ENCODE measurements at regions not wholly inside any gene's neighbourhood (a gene's known extent, or its start where the extent isn't known, plus 50 kb on each side); places are given as distances from the start of the nearest gene placed in this dataset.

DNA sequence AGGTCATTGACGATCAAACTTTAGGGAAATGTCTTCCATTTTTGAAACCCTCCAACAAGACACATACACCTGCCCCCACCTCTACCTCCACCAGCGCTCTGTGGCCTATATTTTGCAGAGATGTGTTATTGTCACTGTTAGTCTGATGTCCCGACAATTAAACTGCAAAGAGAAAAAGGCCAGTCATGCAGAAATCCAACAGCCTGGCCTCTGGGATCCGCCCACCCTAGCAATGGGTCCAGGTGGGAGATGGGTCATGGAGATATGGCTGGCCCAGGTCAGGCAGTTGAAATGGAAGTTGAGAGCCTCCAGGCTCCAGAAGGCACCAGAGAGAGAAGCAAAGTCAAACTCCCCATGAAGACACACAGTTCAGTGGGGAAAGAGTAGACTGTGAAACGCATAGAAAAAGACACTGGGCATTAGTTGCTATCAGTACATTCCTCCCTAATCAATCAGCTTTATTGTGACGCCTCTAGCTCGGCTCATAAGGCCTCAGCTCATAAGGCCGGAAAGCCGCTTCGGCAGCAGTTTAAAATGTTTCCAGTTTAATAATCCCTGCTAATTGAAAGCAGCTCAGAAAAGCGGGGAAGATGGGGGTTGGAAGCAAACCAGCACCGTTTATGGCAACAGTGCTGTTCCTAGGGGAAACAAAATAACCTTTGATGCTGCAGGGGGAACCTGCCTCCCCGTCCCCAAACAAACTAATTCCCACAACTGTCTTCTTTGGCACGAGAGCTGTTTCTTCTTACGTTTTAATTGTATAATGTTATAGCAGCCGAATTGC lies 239.7 kb upstream of the ZNF507 start:
- no peak for DNase-seq (ENCODE audit: low read depth)

- no peak for DNase-seq (ENCODE audit: low read depth)
Measured at GRCh38 chr19:32122258-32122657, 223.2 kb upstream of the ZNF507 start.

- no peak for DNase-seq (ENCODE audit: low read depth)
Measured at GRCh38 chr19:32123355-32123940, 222.0 kb upstream of the ZNF507 start.

DNA sequence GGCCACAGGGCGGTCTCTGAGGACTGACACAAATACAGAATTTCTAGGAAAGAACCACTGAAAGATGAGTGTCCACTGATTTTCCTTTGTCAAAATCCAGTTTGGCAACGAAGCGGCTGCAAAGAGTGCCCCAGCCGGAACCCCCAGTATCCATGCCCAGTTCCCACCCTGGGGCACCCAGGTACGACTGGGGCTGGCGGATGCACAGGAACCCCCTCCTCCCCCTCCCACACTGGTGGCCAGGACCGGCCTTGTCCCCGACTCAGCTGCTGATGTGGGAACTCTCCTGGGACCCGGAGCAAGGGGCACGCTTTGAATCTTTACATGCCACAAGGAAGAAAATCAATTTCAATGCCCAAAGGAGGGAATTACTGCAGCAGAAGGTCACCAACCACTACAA lies 220.8 kb upstream of the ZNF507 start:
- no peak for DNase-seq (ENCODE audit: low read depth)

- DNase-seq (ENCODE audit: low read depth) = no peak
Measured at GRCh38 chr19:32129141-32129540, 216.3 kb upstream of the ZNF507 start.

DNA sequence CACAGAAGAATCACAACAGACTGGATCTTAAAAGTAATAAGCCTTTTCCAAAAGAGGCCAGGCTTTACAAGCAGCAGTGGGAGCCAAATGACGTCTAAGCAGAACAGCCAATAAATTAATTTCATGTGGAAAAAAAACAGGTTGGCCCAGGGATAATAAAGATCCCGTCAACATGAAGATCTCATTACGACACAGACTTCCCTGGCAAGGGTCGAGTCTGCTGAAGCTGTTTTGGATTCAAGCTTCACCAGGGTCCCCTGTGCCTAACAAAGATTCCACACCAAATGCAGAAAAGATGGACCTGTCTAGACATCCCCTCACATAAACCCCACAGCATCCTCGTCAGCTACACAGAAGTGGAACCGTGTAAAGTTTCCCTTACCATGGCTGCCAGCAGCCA lies 215.1 kb upstream of the ZNF507 start:
- no peak for DNase-seq (ENCODE audit: low read depth)

DNA sequence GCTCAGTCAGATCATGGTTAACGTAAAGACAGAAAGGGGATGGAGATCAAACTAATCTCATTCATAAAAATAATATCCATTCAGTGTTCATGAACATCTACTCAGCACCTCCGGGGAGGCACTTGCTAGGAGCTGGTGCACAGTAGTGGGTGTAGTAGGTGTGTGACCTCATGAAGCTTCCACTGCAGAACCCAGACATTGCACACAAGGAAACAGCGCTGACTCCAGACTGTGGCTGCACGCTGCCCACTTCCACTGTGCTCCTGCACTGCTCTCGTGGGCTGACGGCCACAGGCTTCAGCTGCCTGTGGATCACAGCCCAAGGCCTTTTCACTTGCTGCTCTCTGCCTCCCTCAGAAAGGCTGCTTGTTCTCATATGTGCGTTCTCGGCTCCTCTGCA lies 214.4 kb upstream of the ZNF507 start:
- DNase-seq (ENCODE audit: low read depth) = no peak

- DNase-seq (ENCODE audit: low read depth) = no peak
Measured at GRCh38 chr19:32138416-32138815, 207.0 kb upstream of the ZNF507 start.

DNA sequence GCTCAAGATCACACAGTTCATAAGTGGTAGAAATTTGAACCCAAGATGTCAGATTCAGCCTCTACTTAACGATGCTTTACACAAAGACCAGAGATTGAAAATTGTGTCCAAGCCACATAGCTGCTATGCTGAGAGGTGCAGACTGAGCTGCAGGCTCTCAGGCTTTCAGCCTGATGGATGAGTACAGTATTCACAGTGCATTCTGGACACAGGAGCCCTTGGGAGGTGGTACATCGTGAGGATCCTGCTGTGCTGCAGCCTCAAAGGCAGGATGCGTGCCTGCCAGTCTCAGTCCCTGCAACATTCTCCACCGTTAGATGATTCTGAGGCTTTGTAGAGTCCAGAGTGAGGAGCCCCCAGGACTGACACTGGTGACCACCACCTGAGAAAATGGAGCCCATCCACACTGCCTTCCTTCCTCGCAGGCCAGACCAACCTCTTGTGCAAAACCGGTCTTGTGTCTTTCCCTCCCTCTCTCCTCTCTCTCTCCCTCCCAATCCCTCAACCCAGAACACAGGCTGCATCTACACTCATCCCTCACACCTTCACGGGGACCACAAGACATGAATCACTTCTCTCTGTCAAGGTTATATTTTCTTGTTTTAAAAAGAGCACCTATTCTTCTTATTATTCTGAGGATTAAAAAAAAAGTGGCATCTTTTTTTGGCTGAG lies 203.4 kb upstream of the ZNF507 start:
- DNase-seq (ENCODE audit: low read depth) = no peak

GRCh38 chr19:32146664-32147063 lies 198.7 kb upstream of the ZNF507 start:
- DNase-seq (ENCODE audit: low read depth) = no peak

- DNase-seq (ENCODE audit: low read depth) = no peak
Measured at GRCh38 chr19:32150605-32151004, 194.8 kb upstream of the ZNF507 start.

- no peak for DNase-seq (ENCODE audit: low read depth)
Measured at GRCh38 chr19:32154418-32154817, 191.0 kb upstream of the ZNF507 start.

DNA sequence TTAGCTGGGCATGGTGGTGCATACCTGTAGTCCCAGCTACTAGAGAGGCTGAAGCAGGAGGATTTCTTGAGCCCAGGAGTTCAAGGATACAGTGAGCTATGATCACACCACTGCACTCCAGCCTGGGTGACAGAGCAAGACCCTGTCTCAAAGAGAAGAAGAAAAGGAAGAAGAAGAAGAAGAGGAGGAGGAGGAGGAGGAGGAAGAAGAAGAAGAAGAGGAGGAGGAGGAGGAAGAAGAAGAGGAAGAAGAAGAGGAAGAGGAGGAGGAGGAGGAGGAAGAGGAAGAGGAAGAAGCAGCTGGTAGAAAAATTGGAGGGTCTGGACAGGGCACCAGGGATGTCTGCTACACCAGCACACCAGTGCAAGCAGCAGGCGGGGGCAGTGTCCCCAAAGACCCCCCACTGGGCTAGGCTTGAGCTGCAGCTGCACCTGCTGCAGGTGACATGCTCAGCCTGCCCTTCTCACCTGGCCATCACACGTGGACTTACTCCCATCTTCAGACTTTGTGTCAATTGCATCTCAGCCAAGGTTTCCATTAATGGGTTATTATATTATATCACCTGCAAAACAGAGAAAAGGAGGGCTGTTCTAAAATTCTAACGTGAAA lies 180.9 kb upstream of the ZNF507 start:
- no peak for DNase-seq (ENCODE audit: low read depth)

DNA sequence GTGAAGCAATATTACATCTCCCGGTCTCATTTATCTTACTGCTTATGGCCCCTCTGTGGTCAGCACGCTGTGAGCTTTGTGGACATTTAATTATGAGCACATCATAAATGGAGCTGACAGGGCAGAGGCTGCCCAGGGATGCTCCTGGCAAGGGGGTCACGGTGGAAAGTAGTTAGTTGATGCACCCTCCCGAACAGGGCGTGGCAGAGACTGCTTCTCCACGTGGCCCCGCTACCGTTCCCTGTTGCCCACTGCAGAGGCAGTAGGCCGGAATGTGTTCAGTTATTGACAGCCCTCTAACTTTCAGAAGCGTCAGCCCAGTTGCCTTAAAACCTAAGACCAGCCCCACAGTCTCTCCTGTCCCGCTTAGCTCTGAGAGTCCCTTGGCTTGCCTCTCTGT lies 180.3 kb upstream of the ZNF507 start:
- no peak for DNase-seq (ENCODE audit: low read depth)

DNA sequence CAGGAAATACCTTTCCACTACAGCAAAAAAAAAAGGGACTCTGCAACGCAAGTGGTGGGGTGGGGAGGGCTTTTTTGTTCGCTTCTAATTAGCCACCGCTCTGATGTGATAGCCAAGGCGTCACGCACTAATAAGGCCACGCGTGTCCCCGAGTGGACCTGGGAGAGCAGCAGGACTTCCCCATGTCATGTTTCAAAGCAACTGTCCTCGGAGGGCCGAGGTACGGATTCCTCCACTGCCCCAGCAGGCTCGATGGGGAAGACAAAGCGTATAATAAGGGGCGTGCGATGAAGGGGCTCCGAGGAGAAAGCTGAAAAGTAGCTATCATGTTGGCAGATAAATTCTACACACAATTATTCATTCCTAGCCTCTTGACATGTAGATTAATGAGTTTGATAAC lies 179.7 kb upstream of the ZNF507 start:
- no peak for DNase-seq (ENCODE audit: low read depth)

GRCh38 chr19:32166238-32166637 lies 179.2 kb upstream of the ZNF507 start:
- DNase-seq (ENCODE audit: low read depth) = no peak

DNA sequence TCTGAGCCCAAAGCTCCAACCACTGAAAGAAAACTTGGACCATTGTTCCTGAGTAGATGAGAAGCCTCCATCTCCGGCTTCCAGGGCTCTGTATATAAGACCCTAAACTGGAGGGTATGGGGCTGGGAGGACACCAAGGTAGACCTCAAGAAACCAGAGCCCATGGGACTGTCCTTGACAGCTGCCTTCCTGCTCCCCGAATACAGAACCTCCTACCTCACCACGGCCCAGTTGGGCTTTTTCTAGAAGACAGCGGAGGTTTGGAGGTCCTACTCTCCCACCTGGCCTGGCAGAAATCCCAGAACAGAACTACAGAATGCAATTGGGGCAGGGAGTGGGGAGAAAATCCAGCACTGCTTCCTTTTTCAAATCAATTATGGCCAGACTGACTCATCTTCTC lies 177.3 kb upstream of the ZNF507 start:
- no peak for DNase-seq (ENCODE audit: low read depth)

- DNase-seq (ENCODE audit: low read depth) = no peak
Measured at GRCh38 chr19:32168606-32169005, 176.8 kb upstream of the ZNF507 start.

- DNase-seq (ENCODE audit: low read depth) = no peak
Measured at GRCh38 chr19:32171719-32172151, 173.7 kb upstream of the ZNF507 start.

GRCh38 chr19:32172566-32173160 lies 172.7 kb upstream of the ZNF507 start:
- no peak for DNase-seq (ENCODE audit: low read depth)

DNA sequence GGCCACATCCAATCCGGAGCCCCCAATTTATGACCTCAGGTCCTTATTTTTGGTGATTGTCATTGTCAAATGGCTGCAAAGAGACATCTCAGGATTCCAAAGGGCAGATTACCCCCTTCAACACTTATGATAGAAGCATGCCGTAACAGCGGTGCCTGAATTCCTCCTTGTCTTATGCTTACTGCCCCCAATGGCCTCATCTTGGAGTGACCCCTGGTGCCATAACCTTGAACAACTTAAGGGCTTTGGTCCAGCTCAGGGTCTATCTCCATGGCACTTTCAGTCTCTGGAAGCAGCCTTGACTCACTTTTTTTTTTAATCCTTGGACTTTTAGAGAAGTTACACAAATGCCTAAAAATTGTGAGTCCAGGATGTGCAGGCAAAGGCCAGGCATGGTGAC lies 171.6 kb upstream of the ZNF507 start:
- DNase-seq (ENCODE audit: low read depth) = no peak

GRCh38 chr19:32174386-32175113 lies 170.9 kb upstream of the ZNF507 start:
- no peak for DNase-seq (ENCODE audit: low read depth)

Measured in ELR (cell line).